NCI-H2171 treated with DMSO at 0.1 percent for 48 hours (cell line): ENCODE measurements at regions not wholly inside any gene's neighbourhood (a gene's known extent, or its start where the extent isn't known, plus 50 kb on each side); places are given as distances from the start of the nearest gene placed in this dataset.
"Not testable (repeated sequence)": the region's sequence is repeated elsewhere in the genome, so short reads cannot be mapped to it uniquely, and the experiment has no call there.

ENCODE experiments used
- DNase-seq: peaks from one replicate; lab custom pipeline; 2025; lab: John Stamatoyannopoulos, UW

- peak; percentile 28 for DNase-seq
Measured at GRCh38 chr2:167353605-167354280, 465.5 kb downstream of the XIRP2 start.

DNA sequence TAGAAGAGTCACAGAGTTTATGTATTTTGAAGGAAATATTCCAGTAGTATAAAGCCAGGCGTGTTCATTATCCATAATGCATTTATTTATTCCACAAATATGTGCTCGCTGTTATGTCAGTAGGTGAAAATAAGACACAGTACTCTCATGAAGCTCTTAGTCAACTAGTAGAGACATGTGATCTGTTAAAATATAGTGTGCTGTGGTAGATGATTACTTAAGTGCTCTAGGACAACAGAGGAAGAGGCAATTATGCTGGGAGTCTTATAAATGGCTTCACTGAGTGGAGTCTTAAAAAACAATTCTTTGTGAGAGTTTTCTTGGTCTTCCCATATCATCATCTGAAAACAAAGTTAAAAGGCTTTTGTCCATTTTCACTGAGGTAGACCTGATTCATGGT lies 457.3 kb downstream of the XIRP2 start:
- no peak for DNase-seq

GRCh38 chr2:167342769-167343168 lies 454.5 kb downstream of the XIRP2 start:
- peak; percentile 28 for DNase-seq

- DNase-seq: no peak
Measured at GRCh38 chr2:167340322-167340721, 452.0 kb downstream of the XIRP2 start.

DNA sequence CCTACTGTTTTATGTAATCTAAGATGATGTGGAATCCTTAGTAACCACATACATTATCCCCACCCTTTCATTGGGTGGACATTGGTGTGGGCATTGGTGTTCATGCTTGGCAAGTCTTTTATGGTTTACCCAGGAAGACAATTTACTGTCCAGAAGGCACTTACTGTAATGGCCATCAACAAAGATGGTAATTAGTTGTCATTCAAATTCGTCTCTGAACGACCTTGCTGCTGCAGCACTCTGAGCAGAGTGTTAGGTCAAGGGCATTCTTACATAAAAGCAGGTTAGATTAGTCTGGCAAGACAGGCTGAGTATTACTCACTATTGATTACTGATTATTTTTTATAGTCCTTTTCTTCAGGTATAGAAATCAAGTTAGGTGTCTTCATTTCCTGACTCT lies 447.9 kb downstream of the XIRP2 start:
- no peak for DNase-seq

- DNase-seq: no peak
Measured at GRCh38 chr2:167335541-167335992, 447.3 kb downstream of the XIRP2 start.

DNA sequence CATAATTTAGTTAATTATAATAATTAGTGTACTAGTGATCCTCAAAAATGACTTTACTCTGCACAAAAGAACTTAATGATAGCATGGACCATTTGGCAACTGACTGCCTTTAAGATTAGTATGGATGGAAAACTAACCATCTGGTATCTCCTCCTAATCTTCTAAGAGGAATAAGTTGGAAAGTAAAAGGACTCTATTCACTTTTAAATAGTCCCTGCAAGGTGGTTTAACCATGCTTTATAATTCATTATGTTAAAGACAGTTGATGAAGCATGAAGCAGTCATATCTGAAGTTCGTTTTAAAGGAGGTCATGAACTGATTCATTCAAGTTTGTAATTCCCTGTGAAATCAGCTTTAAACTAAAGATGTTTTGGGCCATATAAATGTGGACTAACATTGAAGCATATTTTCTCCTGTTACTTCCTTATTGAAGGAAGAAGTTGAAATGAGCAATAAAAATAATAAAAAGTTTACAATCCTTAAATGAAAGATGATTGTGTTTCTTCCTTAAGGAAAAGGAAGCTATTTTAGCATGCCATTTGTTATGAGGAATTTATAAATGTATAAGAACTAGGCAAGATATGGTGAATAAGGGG lies 446.0 kb downstream of the XIRP2 start:
- no peak for DNase-seq

GRCh38 chr2:167333245-167333644 lies 445.0 kb downstream of the XIRP2 start:
- DNase-seq: no peak

GRCh38 chr2:167332358-167332757 lies 444.1 kb downstream of the XIRP2 start:
- DNase-seq: no peak

DNA sequence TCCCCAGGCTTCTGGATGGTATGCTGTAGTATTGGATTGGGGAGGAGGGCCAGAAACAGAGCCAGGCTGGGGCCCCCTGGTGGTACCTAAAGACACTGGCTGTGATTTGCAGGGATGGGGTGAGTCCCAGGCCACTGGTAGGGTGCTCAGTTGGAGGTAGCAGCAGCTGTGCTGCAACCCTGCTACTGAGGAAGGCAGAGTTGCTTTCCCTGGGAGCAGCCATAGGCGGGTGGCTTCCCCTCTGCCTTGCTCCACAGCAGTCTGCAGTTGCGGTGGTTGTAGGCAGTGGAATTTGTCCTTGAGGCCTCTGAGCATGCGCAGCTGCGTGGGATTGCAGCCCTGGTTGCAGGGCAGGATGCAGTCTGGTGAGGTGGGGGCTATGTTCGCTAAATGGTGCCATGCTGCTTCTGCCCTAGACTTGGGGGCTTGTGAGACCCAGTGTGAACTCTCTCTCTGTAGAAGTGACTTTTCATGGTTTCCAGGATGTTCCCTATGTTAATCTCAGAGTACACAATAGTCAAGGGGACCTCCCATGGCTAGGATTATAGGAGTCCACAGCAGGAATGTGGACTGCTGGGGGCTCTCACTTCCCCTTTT lies 443.5 kb downstream of the XIRP2 start:
- no peak for DNase-seq

DNA sequence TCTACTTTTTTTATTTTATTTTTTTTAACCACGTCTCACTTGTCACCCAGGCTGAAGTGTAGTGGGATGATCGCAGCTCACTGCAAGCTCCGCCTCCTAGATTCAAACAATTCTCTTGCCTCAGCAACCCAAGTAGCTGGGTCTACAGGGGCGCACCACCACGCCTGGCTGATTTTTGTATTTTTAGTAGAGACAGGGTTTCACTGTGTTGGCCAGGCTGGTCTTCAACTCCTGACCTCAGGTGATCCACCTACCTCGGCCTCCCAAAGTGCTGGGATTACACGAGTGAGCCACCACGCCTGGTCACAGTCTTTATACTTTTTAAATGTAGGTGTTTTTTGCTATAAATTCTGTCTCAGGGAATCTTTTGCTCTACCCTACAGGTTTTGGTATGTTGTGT lies 440.5 kb downstream of the XIRP2 start:
- DNase-seq: not testable (repeated sequence)

GRCh38 chr2:167322795-167323194 lies 434.5 kb downstream of the XIRP2 start:
- no peak for DNase-seq

DNA sequence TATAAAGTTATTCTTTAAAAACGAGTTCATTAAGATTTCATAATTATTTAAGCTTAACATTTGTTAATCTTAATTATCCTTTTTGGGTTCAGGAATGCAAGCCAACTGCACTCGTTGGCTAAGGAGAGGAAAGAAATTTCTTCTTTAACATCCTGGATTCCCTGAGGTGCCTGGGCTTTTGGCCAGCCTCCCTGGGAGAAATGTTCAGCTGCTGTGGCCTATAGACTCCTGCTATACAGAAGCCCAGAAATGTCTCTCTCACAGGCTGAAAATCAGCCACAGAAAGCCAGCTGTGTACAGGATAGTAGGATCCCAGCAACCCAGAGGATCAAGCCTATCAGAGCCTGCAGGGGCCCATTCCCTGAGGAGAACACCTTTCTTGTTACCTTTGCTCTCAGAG lies 430.3 kb downstream of the XIRP2 start:
- no peak for DNase-seq

- DNase-seq: no peak
Measured at GRCh38 chr2:167310442-167310841, 422.2 kb downstream of the XIRP2 start.
